A549 (cell line): ENCODE measurements at regions not wholly inside any gene's neighbourhood (a gene's known extent, or its start where the extent isn't known, plus 50 kb on each side); places are given as distances from the start of the nearest gene placed in this dataset.

Source experiments
- ATAC-seq, 2 experiments: fragments of 200-7000 bp in 1 of 2; fragments of >200 bp in 1 of 2; cut with Nextera tagmentation in 1 of 2; cut with Tn5 transposase in 1 of 2; 3 replicates each; pipeline versions ENCODE4 v1.8.0 to v1.9.1; 2018 to 2020; ENCODE audit warnings: mild to moderate bottlenecking in 1 of 2, moderate library complexity in 1 of 2
- CTCF ChIA-PET: fragments of 300-600 bp; sonication (Branson Sonifier 250); formaldehyde crosslinking; extraction: SDS; loops from one replicate; lab custom pipeline; 2021; ENCODE audit warnings: antibody characterized with exemption, inconsistent platforms; lab: Yijun Ruan, JAX
- POLR2A ChIA-PET: fragments of 350-600 bp; formaldehyde crosslinking; extraction: SDS; loops from one replicate; lab custom pipeline; 2021; ENCODE audit warnings: antibody characterized with exemption, inconsistent platforms; lab: Yijun Ruan, JAX
- DNase-seq, 2 experiments: peaks; one replicate each; pipeline versions ENCODE4 v3.0.0 to v3.0.0-alpha.2; 2011 to 2016; ENCODE audit warnings: low read depth in 1 of 2, low spot score in 1 of 2
- FAIRE-seq: peaks from 2 replicates; lab custom pipeline; 2011; peaks lifted over from hg19 to GRCh38; lab: Jason Lieb, UNC
- H3K27ac ChIP-seq, 2 experiments: fragments of >200 bp; sonication (Bioruptor Twin); formaldehyde crosslinking; 3 replicates each; pipeline ENCODE4 v1.5.1; 2016 to 2017
- H3K4me1 ChIP-seq: fragments of >200 bp; sonication (Bioruptor Twin); formaldehyde crosslinking; 3 replicates; pipeline ENCODE4 v1.6.1; 2016
- H3K4me2 ChIP-seq: fragments of >200 bp; sonication (Bioruptor Twin); formaldehyde crosslinking; 3 replicates; pipeline ENCODE4 v1.6.1; 2016
- H3K4me3 ChIP-seq: fragments of >200 bp; sonication (Bioruptor Twin); formaldehyde crosslinking; 3 replicates; pipeline ENCODE4 v1.5.1; 2016
- H3K9me3 ChIP-seq: fragments of >200 bp; sonication (Bioruptor Twin); formaldehyde crosslinking; 3 replicates; pipeline ENCODE4 v1.6.1; 2016
- CBX2 ChIP-seq: fragments of 200-600 bp; sonication (generic); IDR thresholded peaks from 2 replicates; pipeline ENCODE4 v1.6.1; 2016; ENCODE audit warnings: low read depth, mild to moderate bottlenecking, borderline replicate concordance
- CHD4 ChIP-seq: fragments of 200-600 bp; sonication (generic); IDR thresholded peaks from 2 replicates; pipeline ENCODE4 v1.6.1; 2016; ENCODE audit warnings: antibody characterized with exemption, mild to moderate bottlenecking, borderline replicate concordance
- EHF ChIP-seq: fragments of 250-450 bp; sonication (Bioruptor Pico); IDR thresholded peaks from 2 replicates; pipeline ENCODE4 v1.5.0; 2020; ENCODE audit warnings: mild to moderate bottlenecking
- EP300 ChIP-seq, 2 experiments: fragments of >200 bp; sonication (Bioruptor Twin); formaldehyde crosslinking; IDR thresholded peaks; 2 replicates in 1 of 2; 3 replicates in 1 of 2; pipeline ENCODE4 v1.6.1; 2016 to 2017
- ESRRA ChIP-seq: fragments of 150-350 bp; IDR thresholded peaks from 2 replicates; pipeline ENCODE4 v1.6.1; 2014; ENCODE audit warnings: mild to moderate bottlenecking, low read length, borderline replicate concordance
- GATA3 ChIP-seq: IDR thresholded peaks from 2 replicates; pipeline ENCODE4 v1.6.1; 2012; ENCODE audit warnings: borderline replicate concordance
- HDAC2 ChIP-seq: fragments of 200-600 bp; sonication (generic); IDR thresholded peaks from 2 replicates; pipeline ENCODE4 v1.6.1; 2016
- HEYL ChIP-seq: fragments of 250-450 bp; sonication (Bioruptor Pico); IDR thresholded peaks from 2 replicates; pipeline ENCODE4 v1.8.0; 2021; ENCODE audit warnings: mild to moderate bottlenecking, moderate library complexity
- HMGXB4 ChIP-seq: fragments of 250-450 bp; sonication (Bioruptor Pico); IDR thresholded peaks from 2 replicates; pipeline ENCODE4 v1.5.0; 2021; ENCODE audit warnings: mild to moderate bottlenecking, moderate library complexity, borderline replicate concordance
- JUN ChIP-seq, 2 experiments: fragments of >200 bp; sonication (Bioruptor Twin); formaldehyde crosslinking; IDR thresholded peaks; 2 replicates in 1 of 2; 3 replicates in 1 of 2; pipeline ENCODE4 v1.6.1; 2016 to 2017
- MAZ ChIP-seq: fragments of 150-350 bp; IDR thresholded peaks from 2 replicates; pipeline ENCODE4 v1.6.1; 2014; ENCODE audit warnings: antibody characterized with exemption, low read depth, low read length, borderline replicate concordance
- MYC ChIP-seq: IDR thresholded peaks from 2 replicates; pipeline ENCODE4 v1.6.1; 2012; ENCODE audit warnings: mild to moderate bottlenecking, inconsistent platforms, low read length, improper control_type of control experiment, borderline replicate concordance
- NFE2L2 ChIP-seq: fragments of 150-350 bp; conservative IDR thresholded peaks from 2 replicates; pipeline ENCODE4 v1.6.1; 2014; ENCODE audit warnings: low read length
- NR3C1 ChIP-seq: fragments of >200 bp; sonication (Bioruptor Twin); formaldehyde crosslinking; IDR thresholded peaks from 3 replicates; pipeline ENCODE4 v1.6.1; 2017
- POLR2A ChIP-seq: IDR thresholded peaks from 2 replicates; pipeline ENCODE4 v1.6.1; 2012; ENCODE audit warnings: mild to moderate bottlenecking, low read length
- POLR2AphosphoS2 ChIP-seq: conservative IDR thresholded peaks from 2 replicates; pipeline ENCODE4 v1.6.1; 2012; ENCODE audit warnings: low read length, improper control_type of control experiment, inconsistent platforms
- RCOR1 ChIP-seq: fragments of 150-350 bp; IDR thresholded peaks from 2 replicates; pipeline ENCODE4 v1.6.1; 2014; ENCODE audit warnings: antibody characterized with exemption, low read length, low read depth
- RFX5 ChIP-seq: fragments of 450-650 bp; IDR thresholded peaks from 2 replicates; pipeline ENCODE4 v1.7.1; 2014; ENCODE audit warnings: antibody characterized with exemption, mild to moderate bottlenecking, moderate library complexity
- SREBF2 ChIP-seq: fragments of 450-650 bp; IDR thresholded peaks from 2 replicates; pipeline ENCODE4 v1.6.1; 2014; ENCODE audit warnings: mild to moderate bottlenecking, moderate library complexity
- TFCP2L1 ChIP-seq: fragments of 250-450 bp; sonication (Bioruptor Pico); IDR thresholded peaks from 2 replicates; pipeline ENCODE4 v1.5.0; 2021; ENCODE audit warnings: mild to moderate bottlenecking
- ZFP36 ChIP-seq: fragments of 450-650 bp; IDR thresholded peaks from 2 replicates; pipeline ENCODE4 v1.6.1; 2014; ENCODE audit warnings: borderline replicate concordance; ENCODE audit not compliant: partially characterized antibody
- WGBS: methylation state at CpG from one replicate; pipeline ENCODE4 v1.1.6; 2017; ENCODE audit errors: missing lambda C conversion rate; 5-methylcytosine and 5-hydroxymethylcytosine counted together
- TF ChIP-seq, protein P1 (sequence below): fragments of 250-450 bp; sonication (Bioruptor Pico); IDR thresholded peaks from 2 replicates; pipeline ENCODE4 v1.5.0; 2020; ENCODE audit warnings: low read depth, mild to moderate bottlenecking, moderate library complexity
- TF ChIP-seq, protein P2 (sequence below): fragments of 450-650 bp; IDR thresholded peaks from 2 replicates; pipeline ENCODE4 v1.6.1; 2014; ENCODE audit warnings: antibody characterized with exemption
- TF ChIP-seq, protein P3 (sequence below): fragments of 150-350 bp; IDR thresholded peaks from 2 replicates; pipeline ENCODE4 v1.6.1; 2014; ENCODE audit warnings: low read depth, mild to moderate bottlenecking, low read length
- TF ChIP-seq, protein P4 (sequence below): IDR thresholded peaks from 2 replicates; pipeline ENCODE4 v1.6.1; 2012; ENCODE audit warnings: low read depth, borderline replicate concordance
- TF ChIP-seq, protein P5 (sequence below): IDR thresholded peaks from 2 replicates; pipeline ENCODE4 v1.6.1; 2012

- 74% methylated on average over 6 of the region's 6 CpGs for WGBS
- TF ChIP-seq SREBF2 = no peak
- TF ChIP-seq, protein P1, sequence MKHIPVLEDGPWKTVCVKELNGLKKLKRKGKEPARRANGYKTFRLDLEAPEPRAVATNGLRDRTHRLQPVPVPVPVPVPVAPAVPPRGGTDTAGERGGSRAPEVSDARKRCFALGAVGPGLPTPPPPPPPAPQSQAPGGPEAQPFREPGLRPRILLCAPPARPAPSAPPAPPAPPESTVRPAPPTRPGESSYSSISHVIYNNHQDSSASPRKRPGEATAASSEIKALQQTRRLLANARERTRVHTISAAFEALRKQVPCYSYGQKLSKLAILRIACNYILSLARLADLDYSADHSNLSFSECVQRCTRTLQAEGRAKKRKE (CRISPR knock-in tag) = no peak
- TF ChIP-seq POLR2A = no peak
- H3K4me1 ChIP-seq = no peaks in the 10 kb centered on the region
- CTCF ChIA-PET = interaction anchor here (1.0 kb wide), 1 partner anchor 25 kb away, joined by 3 read pairs; no protein-coding TSS in a partner anchor
- no peak overlapping the region for H3K27ac ChIP-seq
- ATAC-seq = no peak
- FAIRE-seq = no peak
- no peak overlapping the region for H3K4me2 ChIP-seq
- POLR2A ChIA-PET = no interaction called here
- no peak for DNase-seq
- no peaks in the 10 kb centered on the region for H3K9me3 ChIP-seq
- no peak overlapping the region for H3K4me3 ChIP-seq
Measured at GRCh38 chr14:71339650-71340415, 432.6 kb downstream of the PCNX1 start.

- TF ChIP-seq, protein P2, sequence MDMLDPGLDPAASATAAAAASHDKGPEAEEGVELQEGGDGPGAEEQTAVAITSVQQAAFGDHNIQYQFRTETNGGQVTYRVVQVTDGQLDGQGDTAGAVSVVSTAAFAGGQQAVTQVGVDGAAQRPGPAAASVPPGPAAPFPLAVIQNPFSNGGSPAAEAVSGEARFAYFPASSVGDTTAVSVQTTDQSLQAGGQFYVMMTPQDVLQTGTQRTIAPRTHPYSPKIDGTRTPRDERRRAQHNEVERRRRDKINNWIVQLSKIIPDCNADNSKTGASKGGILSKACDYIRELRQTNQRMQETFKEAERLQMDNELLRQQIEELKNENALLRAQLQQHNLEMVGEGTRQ = no peak
- TF ChIP-seq POLR2A (no peak), POLR2AphosphoS2 (no peak), HEYL (no peak), RFX5 (no peak), NR3C1 (no peak), TFCP2L1 (CRISPR knock-in tag) (no peak), ESRRA (no peak), RCOR1 (no peak), MAZ (no peak), HMGXB4 (CRISPR knock-in tag) (no peak), HDAC2 (no peak)
- TF ChIP-seq, protein P3, sequence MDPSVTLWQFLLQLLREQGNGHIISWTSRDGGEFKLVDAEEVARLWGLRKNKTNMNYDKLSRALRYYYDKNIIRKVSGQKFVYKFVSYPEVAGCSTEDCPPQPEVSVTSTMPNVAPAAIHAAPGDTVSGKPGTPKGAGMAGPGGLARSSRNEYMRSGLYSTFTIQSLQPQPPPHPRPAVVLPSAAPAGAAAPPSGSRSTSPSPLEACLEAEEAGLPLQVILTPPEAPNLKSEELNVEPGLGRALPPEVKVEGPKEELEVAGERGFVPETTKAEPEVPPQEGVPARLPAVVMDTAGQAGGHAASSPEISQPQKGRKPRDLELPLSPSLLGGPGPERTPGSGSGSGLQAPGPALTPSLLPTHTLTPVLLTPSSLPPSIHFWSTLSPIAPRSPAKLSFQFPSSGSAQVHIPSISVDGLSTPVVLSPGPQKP = no peak
- TF ChIP-seq, protein P1 (CRISPR knock-in tag) = no peak
- TF ChIP-seq, protein P4, sequence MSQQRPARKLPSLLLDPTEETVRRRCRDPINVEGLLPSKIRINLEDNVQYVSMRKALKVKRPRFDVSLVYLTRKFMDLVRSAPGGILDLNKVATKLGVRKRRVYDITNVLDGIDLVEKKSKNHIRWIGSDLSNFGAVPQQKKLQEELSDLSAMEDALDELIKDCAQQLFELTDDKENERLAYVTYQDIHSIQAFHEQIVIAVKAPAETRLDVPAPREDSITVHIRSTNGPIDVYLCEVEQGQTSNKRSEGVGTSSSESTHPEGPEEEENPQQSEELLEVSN = no peak
- TF ChIP-seq, all 56 proteins: peak for 0
- no peak overlapping the region for H3K27ac ChIP-seq
- 67% methylated on average over 3 of the region's 3 CpGs for WGBS
- ChIA-PET POLR2A (no interaction called here), CTCF (interaction anchor here (1.2 kb wide), 1 partner anchor 12 kb away, joined by 3 read pairs; no protein-coding TSS in a partner anchor)
- no peak for FAIRE-seq
- no peak for ATAC-seq
- H3K4me2 ChIP-seq = no peak overlapping the region
- no peaks in the 10 kb centered on the region for H3K9me3 ChIP-seq
- no peak for DNase-seq
- H3K4me1 ChIP-seq = no peaks in the 10 kb centered on the region
- H3K4me3 ChIP-seq = no peak overlapping the region
Measured at GRCh38 chr14:71341156-71341555, 433.9 kb downstream of the PCNX1 start.

DNA sequence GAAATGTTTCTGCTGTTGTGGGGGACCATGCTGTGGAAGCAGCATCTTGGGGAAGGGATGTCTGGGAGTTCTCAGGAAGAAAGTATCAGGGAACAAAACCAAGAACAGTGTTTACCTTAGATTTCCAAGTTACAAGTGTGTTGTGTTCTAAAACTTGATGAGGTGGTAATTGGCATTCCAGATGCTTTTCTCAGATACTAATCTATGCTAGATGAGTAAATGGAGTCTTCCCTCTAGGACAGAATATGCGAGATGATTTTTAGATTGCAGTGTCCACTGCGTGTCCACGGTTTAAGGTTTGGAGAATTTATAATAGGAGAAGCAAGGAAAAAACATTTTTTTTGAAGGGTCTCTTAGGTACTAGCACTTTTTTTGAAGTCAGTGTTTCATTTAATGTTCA lies 436.5 kb downstream of the PCNX1 start:
- DNase-seq (no peak), FAIRE-seq (no peak), ATAC-seq (no peak)
- ChIA-PET POLR2A (no interaction called here), CTCF (no interaction called here)
- Histone ChIP-seq H3K4me2 (no peak overlapping the region), H3K9me3 (no peaks in the 10 kb centered on the region), H3K4me3 (no peak overlapping the region), H3K27ac (no peak overlapping the region), H3K4me1 (no peaks in the 10 kb centered on the region)
- 70% methylated on average over 3 of the region's 3 CpGs for WGBS
- no peak for TF ChIP-seq CBX2
- no peak for TF ChIP-seq NFE2L2
- TF ChIP-seq CHD4 = no peak
- TF ChIP-seq JUN (IDR thresholded peaks at IDR 0.05) = no peak
- TF ChIP-seq, protein P5, sequence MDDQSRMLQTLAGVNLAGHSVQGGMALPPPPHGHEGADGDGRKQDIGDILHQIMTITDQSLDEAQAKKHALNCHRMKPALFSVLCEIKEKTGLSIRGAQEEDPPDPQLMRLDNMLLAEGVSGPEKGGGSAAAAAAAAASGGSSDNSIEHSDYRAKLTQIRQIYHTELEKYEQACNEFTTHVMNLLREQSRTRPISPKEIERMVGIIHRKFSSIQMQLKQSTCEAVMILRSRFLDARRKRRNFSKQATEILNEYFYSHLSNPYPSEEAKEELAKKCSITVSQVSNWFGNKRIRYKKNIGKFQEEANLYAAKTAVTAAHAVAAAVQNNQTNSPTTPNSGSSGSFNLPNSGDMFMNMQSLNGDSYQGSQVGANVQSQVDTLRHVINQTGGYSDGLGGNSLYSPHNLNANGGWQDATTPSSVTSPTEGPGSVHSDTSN = no peak
- no peak for TF ChIP-seq EP300 (IDR thresholded peaks at IDR 0.05)
- no peak for TF ChIP-seq ZFP36
- no peak for TF ChIP-seq MYC
- no peak for TF ChIP-seq RCOR1
- no peak for TF ChIP-seq GATA3
- no peak for TF ChIP-seq EHF
